ENCODE measurements at regions not wholly inside any gene's neighbourhood (a gene's known extent, or its start where the extent isn't known, plus 50 kb on each side); places are given as distances from the start of the nearest gene placed in this dataset.

DNA sequence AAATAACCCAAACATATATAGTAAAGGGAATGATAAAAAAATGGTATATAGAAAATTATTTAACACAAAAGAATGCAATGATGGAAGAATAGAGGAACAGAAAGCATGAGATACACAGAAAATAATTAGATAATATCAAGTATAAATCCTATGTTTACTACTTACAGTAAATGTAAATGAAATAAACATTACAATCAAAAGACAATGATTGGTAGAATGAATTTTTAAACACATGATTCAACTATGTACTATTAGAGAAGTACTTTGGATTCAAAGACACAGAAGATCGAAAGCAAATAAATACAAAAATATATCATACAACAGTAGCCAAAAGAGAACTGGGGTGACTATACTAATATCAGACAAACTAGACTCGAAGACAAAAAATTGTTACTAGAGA is 97.6 kb upstream of the PARD3B start:
- Histone ChIP-seq H3K9me2 (replicated peaks; ENCODE audit: insufficient read depth) (no peaks in the 10 kb centered on the region), H3K27me3 (no peaks in the 10 kb centered on the region), H2AFZ (no peak overlapping the region), H3K4me3 (no peak overlapping the region), H3K79me2 (no peaks in the 10 kb centered on the region), H3K36me3 (replicated peaks; ENCODE audit: insufficient read depth, low read depth) (no peaks in the 10 kb centered on the region), H4K20me1 (ENCODE audit: insufficient read depth, poor library complexity, severe bottlenecking) (no peaks in the 10 kb centered on the region), H3K9me3 (ENCODE audit: low read depth) (no peaks in the 10 kb centered on the region), H3K4me2 (no peak overlapping the region), H3K4me1 (ENCODE audit: insufficient read depth) (peaks cover under 1% of the 10 kb centered on the region), H3K27ac (no peak overlapping the region)
- TF ChIP-seq EZH2 (IDR thresholded peaks at IDR 0.05; ENCODE audit: borderline replicate concordance), result no peak
- TF ChIP-seq EZH2phosphoT487 (IDR thresholded peaks at IDR 0.05; ENCODE audit: low read depth, severe bottlenecking, unreplicated experiment), result no peak
- no peak for TF ChIP-seq CTCF (IDR thresholded peaks at IDR 0.05; ENCODE audit: poor library complexity)
- DNase-seq (ENCODE audit: low spot score), result no peak
- WGBS (ENCODE audit: low lambda C conversion rate, missing lambda C conversion rate), result 88% methylated on average over 2 of the region's 2 CpGs

GRCh38 chr2:204449977-204450376 is 95.3 kb upstream of the PARD3B start:
- no peak for DNase-seq (ENCODE audit: low spot score)
- no peaks in the 10 kb centered on the region for H4K20me1 ChIP-seq (ENCODE audit: insufficient read depth, poor library complexity, severe bottlenecking)
- no peaks in the 10 kb centered on the region for H3K9me2 ChIP-seq (replicated peaks; ENCODE audit: insufficient read depth)
- no peaks in the 10 kb centered on the region for H3K9me3 ChIP-seq (ENCODE audit: low read depth)
- H3K27ac ChIP-seq, result no peak overlapping the region
- no peak overlapping the region for H2AFZ ChIP-seq
- peaks cover 19% of the 10 kb centered on the region for H3K4me1 ChIP-seq (ENCODE audit: insufficient read depth)
- H3K4me2 ChIP-seq, result no peak overlapping the region
- 73% methylated on average over 3 of the region's 3 CpGs for WGBS (ENCODE audit: low lambda C conversion rate, missing lambda C conversion rate)
- TF ChIP-seq EZH2 (IDR thresholded peaks at IDR 0.05; ENCODE audit: borderline replicate concordance) (no peak), EZH2phosphoT487 (IDR thresholded peaks at IDR 0.05; ENCODE audit: low read depth, severe bottlenecking, unreplicated experiment) (no peak), CTCF (IDR thresholded peaks at IDR 0.05; ENCODE audit: poor library complexity) (no peak)
- H3K36me3 ChIP-seq (replicated peaks; ENCODE audit: insufficient read depth, low read depth), result no peaks in the 10 kb centered on the region
- no peak overlapping the region for H3K4me3 ChIP-seq
- no peaks in the 10 kb centered on the region for H3K27me3 ChIP-seq
- H3K79me2 ChIP-seq, result no peaks in the 10 kb centered on the region

GRCh38 chr2:204451766-204452165 is 93.5 kb upstream of the PARD3B start:
- no peaks in the 10 kb centered on the region for H3K79me2 ChIP-seq
- peaks cover 19% of the 10 kb centered on the region for H3K4me1 ChIP-seq (ENCODE audit: insufficient read depth)
- no peak overlapping the region for H2AFZ ChIP-seq
- no peaks in the 10 kb centered on the region for H4K20me1 ChIP-seq (ENCODE audit: insufficient read depth, poor library complexity, severe bottlenecking)
- no peak overlapping the region for H3K4me2 ChIP-seq
- H3K4me3 ChIP-seq, result no peak overlapping the region
- WGBS (ENCODE audit: low lambda C conversion rate, missing lambda C conversion rate), result 66% methylated on average over 2 of the region's 2 CpGs
- no peaks in the 10 kb centered on the region for H3K36me3 ChIP-seq (replicated peaks; ENCODE audit: insufficient read depth, low read depth)
- H3K9me2 ChIP-seq (replicated peaks; ENCODE audit: insufficient read depth), result no peaks in the 10 kb centered on the region
- no peaks in the 10 kb centered on the region for H3K9me3 ChIP-seq (ENCODE audit: low read depth)
- no peaks in the 10 kb centered on the region for H3K27me3 ChIP-seq
- peak overlapping the region; percentile 26 for H3K27ac ChIP-seq
- no peak for DNase-seq (ENCODE audit: low spot score)
- TF ChIP-seq CTCF (IDR thresholded peaks at IDR 0.05; ENCODE audit: poor library complexity) (no peak), EZH2 (IDR thresholded peaks at IDR 0.05; ENCODE audit: borderline replicate concordance) (no peak), EZH2phosphoT487 (IDR thresholded peaks at IDR 0.05; ENCODE audit: low read depth, severe bottlenecking, unreplicated experiment) (no peak)
